ENCODE measurements at regions not wholly inside any gene's neighbourhood (a gene's known extent, or its start where the extent isn't known, plus 50 kb on each side); places are given as distances from the start of the nearest gene placed in this dataset.

DNA sequence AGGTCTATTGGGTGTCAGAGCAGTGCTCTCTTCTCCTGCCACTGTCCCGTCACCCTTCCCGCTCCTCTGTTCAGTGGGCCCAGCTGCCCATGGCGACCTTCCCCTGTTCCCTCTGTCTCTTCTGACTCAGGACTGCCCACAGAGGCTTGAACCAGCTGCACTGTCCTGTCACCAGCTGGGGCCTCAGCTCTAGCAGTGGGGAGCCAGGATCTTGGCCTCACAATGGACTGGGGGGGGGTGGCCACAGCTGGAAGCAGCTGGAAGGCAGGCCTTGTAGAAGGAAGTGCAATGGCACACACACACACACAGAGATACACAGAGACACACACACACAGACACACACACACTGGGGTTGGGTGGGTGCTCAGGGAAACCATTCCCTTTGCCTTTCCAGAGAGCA lies 114.0 kb upstream of the PJA1 start:
- TF ChIP-seq, protein P1, sequence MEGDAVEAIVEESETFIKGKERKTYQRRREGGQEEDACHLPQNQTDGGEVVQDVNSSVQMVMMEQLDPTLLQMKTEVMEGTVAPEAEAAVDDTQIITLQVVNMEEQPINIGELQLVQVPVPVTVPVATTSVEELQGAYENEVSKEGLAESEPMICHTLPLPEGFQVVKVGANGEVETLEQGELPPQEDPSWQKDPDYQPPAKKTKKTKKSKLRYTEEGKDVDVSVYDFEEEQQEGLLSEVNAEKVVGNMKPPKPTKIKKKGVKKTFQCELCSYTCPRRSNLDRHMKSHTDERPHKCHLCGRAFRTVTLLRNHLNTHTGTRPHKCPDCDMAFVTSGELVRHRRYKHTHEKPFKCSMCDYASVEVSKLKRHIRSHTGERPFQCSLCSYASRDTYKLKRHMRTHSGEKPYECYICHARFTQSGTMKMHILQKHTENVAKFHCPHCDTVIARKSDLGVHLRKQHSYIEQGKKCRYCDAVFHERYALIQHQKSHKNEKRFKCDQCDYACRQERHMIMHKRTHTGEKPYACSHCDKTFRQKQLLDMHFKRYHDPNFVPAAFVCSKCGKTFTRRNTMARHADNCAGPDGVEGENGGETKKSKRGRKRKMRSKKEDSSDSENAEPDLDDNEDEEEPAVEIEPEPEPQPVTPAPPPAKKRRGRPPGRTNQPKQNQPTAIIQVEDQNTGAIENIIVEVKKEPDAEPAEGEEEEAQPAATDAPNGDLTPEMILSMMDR (IDR thresholded peaks at IDR 0.05; ENCODE audit: unreplicated experiment) = no peak
- CTCF ChIA-PET = interaction anchor here (0.6 to 2.0 kb wide), 3 partner anchors 10 to 452 kb away, joined by 3 to 8 read pairs (median 5); no protein-coding TSS in a partner anchor
- no TSS peak for BruUV-seq (replicated peaks)
- Mint-ChIP-seq H3K27ac (ENCODE audit: low read depth, unreplicated experiment) (no peak overlapping the region), H3K36me3 (ENCODE audit: insufficient read depth, unreplicated experiment) (no peaks in the 10 kb centered on the region), H3K4me3 (ENCODE audit: unreplicated experiment) (no peak overlapping the region), H3K4me1 (ENCODE audit: insufficient read depth, unreplicated experiment) (no peaks in the 10 kb centered on the region), H3K9me3 (ENCODE audit: unreplicated experiment) (no peaks in the 10 kb centered on the region), H3K27me3 (ENCODE audit: insufficient read depth, unreplicated experiment) (peaks cover 63% of the 10 kb centered on the region)
- intact Hi-C loops (cut with micrococcal nuclease) = no loop called here
- no peak for DNase-seq (ENCODE audit: unreplicated experiment)
- POLR2A ChIA-PET = interaction anchor here (0.6 kb wide), 1 partner anchor 79 kb away, joined by 3 read pairs; no protein-coding TSS in a partner anchor

DNA sequence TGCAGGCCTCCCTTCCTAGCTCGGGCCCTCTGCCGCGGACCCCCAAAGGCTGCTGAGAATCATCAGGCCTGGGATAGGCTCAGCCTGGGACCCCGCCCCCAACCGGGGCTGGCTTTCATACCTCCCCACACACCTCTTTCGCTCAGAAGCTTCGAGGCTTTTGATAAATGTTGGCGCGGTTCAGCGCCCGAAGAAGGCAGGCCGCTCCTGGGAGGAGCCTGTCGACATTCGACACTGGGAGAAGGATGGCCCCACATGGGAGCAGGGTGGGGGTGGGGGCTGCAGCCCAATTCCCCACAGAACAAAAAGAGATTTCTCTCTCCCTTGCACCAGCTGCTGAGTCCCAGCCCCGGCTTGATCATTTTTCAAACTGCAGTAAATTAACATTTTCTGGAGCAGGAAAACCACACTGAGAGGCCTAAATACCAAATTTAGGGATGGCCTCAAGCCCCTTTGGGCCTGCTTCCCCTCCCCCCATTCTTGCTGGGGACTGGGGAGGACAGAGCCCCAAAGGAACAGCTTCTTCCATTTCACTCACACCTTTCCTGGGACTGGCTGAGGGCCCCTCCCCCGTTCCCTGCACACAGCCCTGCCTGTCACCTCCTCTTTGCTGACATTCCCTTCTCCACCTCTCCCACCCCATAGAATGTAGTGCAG lies 112.9 kb upstream of the PJA1 start:
- no peak for DNase-seq (ENCODE audit: unreplicated experiment)
- ChIA-PET POLR2A (no interaction called here), CTCF (interaction anchor here (0.6 to 1.5 kb wide), 3 partner anchors 9 to 1780 kb away, joined by 3 to 5 read pairs (median 4); no protein-coding TSS in a partner anchor)
- H3K4me1 Mint-ChIP-seq (ENCODE audit: insufficient read depth, unreplicated experiment) = no peaks in the 10 kb centered on the region
- H3K27ac Mint-ChIP-seq (ENCODE audit: low read depth, unreplicated experiment) = no peak overlapping the region
- H3K4me3 Mint-ChIP-seq (ENCODE audit: unreplicated experiment) = no peak overlapping the region
- H3K9me3 Mint-ChIP-seq (ENCODE audit: unreplicated experiment) = no peaks in the 10 kb centered on the region
- intact Hi-C loops (cut with micrococcal nuclease) = no loop called here
- H3K27me3 Mint-ChIP-seq (ENCODE audit: insufficient read depth, unreplicated experiment) = peaks cover 71% of the 10 kb centered on the region
- TF ChIP-seq, protein P1 (IDR thresholded peaks at IDR 0.05; ENCODE audit: unreplicated experiment) = no peak
- H3K36me3 Mint-ChIP-seq (ENCODE audit: insufficient read depth, unreplicated experiment) = no peaks in the 10 kb centered on the region
- BruUV-seq (replicated peaks) = no TSS peak

DNA sequence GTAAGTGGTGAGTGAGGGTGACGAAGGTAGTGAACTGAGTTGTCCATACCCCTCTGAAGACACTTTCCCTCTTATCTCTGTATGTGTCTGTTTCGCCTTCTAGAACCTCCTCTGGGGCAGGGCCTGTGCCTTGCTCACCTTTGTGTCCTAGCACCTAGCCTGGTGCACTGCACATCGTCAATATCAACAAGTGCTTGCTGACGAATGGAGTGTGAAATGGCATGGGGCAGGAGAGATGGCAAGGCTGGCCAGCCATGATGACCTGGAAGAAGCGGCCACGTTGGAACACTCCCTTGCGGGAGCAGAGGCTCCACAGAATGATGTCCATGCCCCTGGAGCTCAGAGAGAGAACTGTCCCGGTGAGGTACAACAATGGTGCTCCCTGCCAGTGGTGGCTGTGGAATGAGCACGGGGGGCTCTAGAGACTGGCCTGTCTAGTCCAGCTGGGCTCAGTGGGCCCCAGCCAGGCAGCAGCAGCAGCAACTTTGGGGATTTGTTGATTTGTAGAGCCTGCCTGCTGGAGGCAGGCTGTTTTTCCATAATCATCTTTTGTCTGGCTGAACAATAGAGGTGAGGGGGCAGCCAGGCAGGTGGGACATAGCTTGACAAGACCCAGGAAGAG lies 112.2 kb upstream of the PJA1 start:
- TF ChIP-seq, protein P1 (IDR thresholded peaks at IDR 0.05; ENCODE audit: unreplicated experiment) = no peak
- POLR2A ChIA-PET = no interaction called here

DNA sequence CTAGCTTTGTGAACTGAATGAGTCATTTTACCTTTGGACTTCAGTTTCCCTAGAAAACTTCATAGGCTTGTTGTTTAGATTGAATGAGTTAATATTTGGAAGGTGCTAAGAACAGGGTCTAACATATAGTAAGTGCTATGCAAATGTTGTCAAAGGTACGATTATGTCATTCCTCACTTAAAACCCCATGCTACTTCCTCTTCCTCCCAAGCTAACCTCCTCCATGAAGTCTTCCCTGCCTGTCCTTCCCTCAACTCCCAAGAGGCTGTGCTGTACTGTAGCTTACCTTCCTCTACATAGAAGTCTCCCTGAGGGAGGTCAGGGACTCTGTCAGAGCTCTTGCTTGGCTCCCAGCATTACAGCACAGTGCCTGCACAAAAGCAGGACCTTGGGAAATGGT lies 103.4 kb upstream of the PJA1 start:
- intact Hi-C loops (cut with micrococcal nuclease) = no loop called here
- CTCF ChIA-PET = interaction anchor here (1.0 to 1.2 kb wide), 2 partner anchors 9 to 441 kb away, joined by 3 read pairs; no protein-coding TSS in a partner anchor
- BruUV-seq (replicated peaks) = no TSS peak
- Mint-ChIP-seq H3K27me3 (ENCODE audit: insufficient read depth, unreplicated experiment) (peaks cover 44% of the 10 kb centered on the region), H3K4me3 (ENCODE audit: unreplicated experiment) (no peak overlapping the region), H3K27ac (ENCODE audit: low read depth, unreplicated experiment) (no peak overlapping the region), H3K4me1 (ENCODE audit: insufficient read depth, unreplicated experiment) (no peaks in the 10 kb centered on the region), H3K9me3 (ENCODE audit: unreplicated experiment) (no peaks in the 10 kb centered on the region), H3K36me3 (ENCODE audit: insufficient read depth, unreplicated experiment) (no peaks in the 10 kb centered on the region)
- no peak for DNase-seq (ENCODE audit: unreplicated experiment)
- POLR2A ChIA-PET = no interaction called here
- TF ChIP-seq, protein P1 (IDR thresholded peaks at IDR 0.05; ENCODE audit: unreplicated experiment) = no peak

More for the DNA sequence above, 112.2 kb upstream of the PJA1 start:
- BruUV-seq (replicated peaks) = no TSS peak
- DNase-seq (ENCODE audit: unreplicated experiment) = no peak
- Mint-ChIP-seq H3K4me1 (ENCODE audit: insufficient read depth, unreplicated experiment) (no peaks in the 10 kb centered on the region), H3K4me3 (ENCODE audit: unreplicated experiment) (no peak overlapping the region), H3K9me3 (ENCODE audit: unreplicated experiment) (no peaks in the 10 kb centered on the region), H3K27me3 (ENCODE audit: insufficient read depth, unreplicated experiment) (peaks cover 72% of the 10 kb centered on the region), H3K27ac (ENCODE audit: low read depth, unreplicated experiment) (no peak overlapping the region), H3K36me3 (ENCODE audit: insufficient read depth, unreplicated experiment) (no peaks in the 10 kb centered on the region)
- CTCF ChIA-PET = interaction anchor here (0.6 to 1.5 kb wide), 3 partner anchors 9 to 1780 kb away, joined by 3 to 5 read pairs (median 4); no protein-coding TSS in a partner anchor
- intact Hi-C loops (cut with micrococcal nuclease) = no loop called here
